Fibroblast of lung (primary cell): ENCODE measurements at regions not wholly inside any gene's neighbourhood (a gene's known extent, or its start where the extent isn't known, plus 50 kb on each side); places are given as distances from the start of the nearest gene placed in this dataset.

ENCODE experiments used
- DNase-seq, 2 donors: peaks; one replicate each; pipeline versions ENCODE4 v3.0.0 to v3.0.0-alpha.2; 2010; ENCODE audit warnings: low read depth in 2 of 2
- H2AFZ ChIP-seq: 2 replicates; pipeline ENCODE4 v1.5.1; 2012; ENCODE audit warnings: low read length, control low read depth, inconsistent platforms
- H3K27ac ChIP-seq: 2 replicates; pipeline ENCODE4 v1.5.1; 2011; ENCODE audit warnings: low read length, control low read depth; ENCODE audit not compliant: insufficient read depth
- H3K27me3 ChIP-seq: 2 replicates; pipeline ENCODE4 v1.5.1; 2011; ENCODE audit warnings: mild to moderate bottlenecking, low read length; ENCODE audit not compliant: control insufficient read depth, insufficient read depth
- H3K36me3 ChIP-seq: 2 replicates; pipeline ENCODE4 v1.5.1; 2011; ENCODE audit warnings: low read length; ENCODE audit not compliant: control insufficient read depth, insufficient read depth
- H3K4me1 ChIP-seq: 2 replicates; pipeline ENCODE4 v1.5.1; 2011; ENCODE audit warnings: low read length; ENCODE audit not compliant: control insufficient read depth, insufficient read depth; ENCODE audit errors: extremely low read depth
- H3K4me2 ChIP-seq: 2 replicates; pipeline ENCODE4 v1.5.1; 2011; ENCODE audit warnings: low read length, control low read depth; ENCODE audit not compliant: insufficient read depth; ENCODE audit errors: extremely low read depth
- H3K4me3 ChIP-seq, 4 experiments: fragments of 200-600 bp in 1 of 4; sonication (generic) in 1 of 4; replicated peaks in 1 of 4; 2 replicates each; pipeline ENCODE4 v1.5.1; 2011 to 2016; ENCODE audit warnings: low read length in 4 of 4, low read depth in 3 of 4, mild to moderate bottlenecking in 3 of 4, control low read depth in 2 of 4, inconsistent platforms in 1 of 4, mixed read lengths in 1 of 4; ENCODE audit not compliant: insufficient read depth in 1 of 4; ENCODE audit errors: control extremely low read depth in 1 of 4
- H3K79me2 ChIP-seq: 2 replicates; pipeline ENCODE4 v1.5.1; 2012; ENCODE audit warnings: mild to moderate bottlenecking, low read length, inconsistent platforms; ENCODE audit not compliant: control insufficient read depth, insufficient read depth
- H3K9ac ChIP-seq: 2 replicates; pipeline ENCODE4 v1.5.1; 2011; ENCODE audit warnings: mild to moderate bottlenecking, low read length, control low read depth; ENCODE audit not compliant: insufficient read depth
- H3K9me3 ChIP-seq: 2 replicates; pipeline ENCODE4 v1.5.1; 2012; ENCODE audit warnings: low read depth, low read length; ENCODE audit not compliant: control insufficient read depth, insufficient read depth
- H4K20me1 ChIP-seq: 2 replicates; pipeline ENCODE4 v1.5.1; 2011; ENCODE audit warnings: low read length; ENCODE audit not compliant: control insufficient read depth, insufficient read depth; ENCODE audit errors: extremely low read depth
- EZH2 ChIP-seq: IDR thresholded peaks from 2 replicates; pipeline ENCODE4 v1.5.1; 2012; ENCODE audit warnings: low read length, control low read depth, mild to moderate bottlenecking; ENCODE audit errors: missing control alignments
- TF ChIP-seq, protein P1 (sequence below), 2 donors: IDR thresholded peaks in 1 of 2; conservative IDR thresholded peaks in 1 of 2; 1 replicate in 1 of 2; 2 replicates in 1 of 2; pipeline ENCODE4 v1.5.1; 2011 to 2012; ENCODE audit warnings: low read length in 2 of 2, control low read depth in 1 of 2, inconsistent platforms in 1 of 2, low read depth in 1 of 2, mild to moderate bottlenecking in 1 of 2

- Histone ChIP-seq H3K27ac (no peak overlapping the region), H3K4me3 (no peak overlapping the region), H3K9me3 (no peaks in the 10 kb centered on the region), H4K20me1 (no peaks in the 10 kb centered on the region), H3K36me3 (no peaks in the 10 kb centered on the region), H3K4me1 (no peaks in the 10 kb centered on the region), H3K9ac (no peak overlapping the region), H3K4me2 (no peak overlapping the region), H3K27me3 (no peaks in the 10 kb centered on the region), H3K79me2 (no peaks in the 10 kb centered on the region), H2AFZ (no peak overlapping the region)
- TF ChIP-seq, protein P1, sequence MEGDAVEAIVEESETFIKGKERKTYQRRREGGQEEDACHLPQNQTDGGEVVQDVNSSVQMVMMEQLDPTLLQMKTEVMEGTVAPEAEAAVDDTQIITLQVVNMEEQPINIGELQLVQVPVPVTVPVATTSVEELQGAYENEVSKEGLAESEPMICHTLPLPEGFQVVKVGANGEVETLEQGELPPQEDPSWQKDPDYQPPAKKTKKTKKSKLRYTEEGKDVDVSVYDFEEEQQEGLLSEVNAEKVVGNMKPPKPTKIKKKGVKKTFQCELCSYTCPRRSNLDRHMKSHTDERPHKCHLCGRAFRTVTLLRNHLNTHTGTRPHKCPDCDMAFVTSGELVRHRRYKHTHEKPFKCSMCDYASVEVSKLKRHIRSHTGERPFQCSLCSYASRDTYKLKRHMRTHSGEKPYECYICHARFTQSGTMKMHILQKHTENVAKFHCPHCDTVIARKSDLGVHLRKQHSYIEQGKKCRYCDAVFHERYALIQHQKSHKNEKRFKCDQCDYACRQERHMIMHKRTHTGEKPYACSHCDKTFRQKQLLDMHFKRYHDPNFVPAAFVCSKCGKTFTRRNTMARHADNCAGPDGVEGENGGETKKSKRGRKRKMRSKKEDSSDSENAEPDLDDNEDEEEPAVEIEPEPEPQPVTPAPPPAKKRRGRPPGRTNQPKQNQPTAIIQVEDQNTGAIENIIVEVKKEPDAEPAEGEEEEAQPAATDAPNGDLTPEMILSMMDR (conservative IDR thresholded peaks at IDR 0.05 in 1 of 2, IDR thresholded peaks at IDR 0.05 in 1 of 2; ENCODE audit: low read depth in 1 of 2, low read length in 2 of 2): no peak
- no peak for TF ChIP-seq EZH2
- DNase-seq: no peak
Observed at GRCh38 chr13:90534617-90535370, 812.7 kb upstream of the MIR17HG start.

GRCh38 chr13:90535421-90535820 lies 812.1 kb upstream of the MIR17HG start:
- Histone ChIP-seq H4K20me1 (no peaks in the 10 kb centered on the region), H3K4me1 (no peaks in the 10 kb centered on the region), H3K27me3 (no peaks in the 10 kb centered on the region), H3K9me3 (no peaks in the 10 kb centered on the region), H2AFZ (no peak overlapping the region), H3K27ac (no peak overlapping the region), H3K4me2 (no peak overlapping the region), H3K79me2 (no peaks in the 10 kb centered on the region), H3K4me3 (no peak overlapping the region), H3K9ac (no peak overlapping the region), H3K36me3 (no peaks in the 10 kb centered on the region)
- DNase-seq: no peak
- TF ChIP-seq, protein P1 (conservative IDR thresholded peaks at IDR 0.05 in 1 of 2, IDR thresholded peaks at IDR 0.05 in 1 of 2; ENCODE audit: low read depth in 1 of 2, low read length in 2 of 2): no peak
- TF ChIP-seq EZH2: no peak

GRCh38 chr13:90538063-90538462 lies 809.4 kb upstream of the MIR17HG start:
- Histone ChIP-seq H3K9ac (no peak overlapping the region), H3K4me1 (no peaks in the 10 kb centered on the region), H4K20me1 (no peaks in the 10 kb centered on the region), H3K79me2 (no peaks in the 10 kb centered on the region), H3K4me3 (no peak overlapping the region), H3K27ac (no peak overlapping the region), H3K27me3 (no peaks in the 10 kb centered on the region), H3K4me2 (no peak overlapping the region), H3K36me3 (no peaks in the 10 kb centered on the region), H2AFZ (no peak overlapping the region), H3K9me3 (no peaks in the 10 kb centered on the region)
- DNase-seq: no peak
- TF ChIP-seq, protein P1 (conservative IDR thresholded peaks at IDR 0.05 in 1 of 2, IDR thresholded peaks at IDR 0.05 in 1 of 2; ENCODE audit: low read depth in 1 of 2, low read length in 2 of 2): no peak
- TF ChIP-seq EZH2: no peak
